ENCODE measurements at regions not wholly inside any gene's neighbourhood (a gene's known extent, or its start where the extent isn't known, plus 50 kb on each side); places are given as distances from the start of the nearest gene placed in this dataset.

DNA sequence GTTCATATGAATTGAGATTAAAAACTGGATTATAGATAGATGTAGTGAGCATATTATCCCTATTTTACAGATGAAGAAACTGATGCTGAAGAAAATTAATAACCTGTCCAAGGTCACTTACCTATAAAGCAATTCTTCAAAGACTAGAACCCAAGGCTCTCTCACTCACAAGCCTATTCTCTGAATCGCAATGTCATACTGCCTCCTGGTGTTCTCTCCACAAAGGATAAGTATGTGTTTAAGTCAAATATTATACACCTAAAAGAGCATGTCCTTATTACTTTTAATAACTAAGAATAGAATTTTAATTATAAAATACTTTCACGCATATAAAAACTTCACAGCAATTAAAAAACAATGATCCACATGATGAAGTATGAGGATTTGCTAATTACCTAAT lies 721.3 kb upstream of the USP15 start:
- no peak overlapping the region for H3K27ac Mint-ChIP-seq

GRCh38 chr12:61542551-61542950 lies 717.7 kb upstream of the USP15 start:
- Mint-ChIP-seq H3K4me3 (no peak overlapping the region), H3K4me1 (no peaks in the 10 kb centered on the region), H3K36me3 (no peaks in the 10 kb centered on the region), H3K27me3 (no peaks in the 10 kb centered on the region), H3K27ac (no peak overlapping the region), H3K9me3 (peaks cover 0 to 9% (median 0%) of the 10 kb centered on the region in 11 donors)
- DNase-seq (no peak), ATAC-seq (no peak)
- intact Hi-C loops (cut with micrococcal nuclease) = no loop called here
- Histone ChIP-seq H3K4me1 (ENCODE audit: control insufficient read depth in 2 of 2, insufficient read depth in 2 of 2, low read length in 2 of 2) (no peaks in the 10 kb centered on the region), H3K36me3 (ENCODE audit: control insufficient read depth in 2 of 3, insufficient read depth in 3 of 3, low read length in 3 of 3) (no peaks in the 10 kb centered on the region), H3K27me3 (ENCODE audit: control insufficient read depth in 2 of 2, insufficient read depth in 2 of 2, low read length in 2 of 2) (no peaks in the 10 kb centered on the region), H3K9me3 (ENCODE audit: control insufficient read depth in 2 of 3, low read length in 3 of 3) (no peaks in the 10 kb centered on the region), H3K27ac (ENCODE audit: low read depth, low read length) (no peak overlapping the region), H3K4me3 (ENCODE audit: low read length) (no peak overlapping the region)
- ChIA-PET CTCF (no interaction called here), POLR2A (no interaction called here)

More for the DNA sequence above, 721.3 kb upstream of the USP15 start:
- H3K4me3 Mint-ChIP-seq = no peak overlapping the region
- H3K36me3 Mint-ChIP-seq = no peaks in the 10 kb centered on the region
- H3K36me3 ChIP-seq (ENCODE audit: control insufficient read depth in 2 of 3, insufficient read depth in 3 of 3, low read length in 3 of 3) = no peaks in the 10 kb centered on the region
- H3K27me3 ChIP-seq (ENCODE audit: control insufficient read depth in 2 of 2, insufficient read depth in 2 of 2, low read length in 2 of 2) = no peaks in the 10 kb centered on the region
- DNase-seq (no peak), ATAC-seq (no peak)
- no peaks in the 10 kb centered on the region for H3K4me1 Mint-ChIP-seq
- POLR2A ChIA-PET = no interaction called here
- H3K27me3 Mint-ChIP-seq = no peaks in the 10 kb centered on the region
- H3K27ac ChIP-seq (ENCODE audit: low read depth, low read length) = no peak overlapping the region
- no peaks in the 10 kb centered on the region for H3K9me3 ChIP-seq (ENCODE audit: control insufficient read depth in 2 of 3, low read length in 3 of 3)
- H3K4me3 ChIP-seq (ENCODE audit: low read length) = no peak overlapping the region
- CTCF ChIA-PET = no interaction called here
- peaks cover 0 to 11% (median 0%) of the 10 kb centered on the region in 11 donors for H3K9me3 Mint-ChIP-seq
- intact Hi-C loops (cut with micrococcal nuclease) = no loop called here
- no peaks in the 10 kb centered on the region for H3K4me1 ChIP-seq (ENCODE audit: control insufficient read depth in 2 of 2, insufficient read depth in 2 of 2, low read length in 2 of 2)

- H3K9me3 ChIP-seq (ENCODE audit: control insufficient read depth in 2 of 3, low read length in 3 of 3) = no peaks in the 10 kb centered on the region
- Mint-ChIP-seq H3K9me3 (peaks cover 0 to 9% (median 0%) of the 10 kb centered on the region in 11 donors), H3K4me1 (no peaks in the 10 kb centered on the region), H3K27me3 (no peaks in the 10 kb centered on the region), H3K27ac (no peak overlapping the region), H3K4me3 (no peak overlapping the region), H3K36me3 (no peaks in the 10 kb centered on the region)
- no peaks in the 10 kb centered on the region for H3K27me3 ChIP-seq (ENCODE audit: control insufficient read depth in 2 of 2, insufficient read depth in 2 of 2, low read length in 2 of 2)
- H3K4me1 ChIP-seq (ENCODE audit: control insufficient read depth in 2 of 2, insufficient read depth in 2 of 2, low read length in 2 of 2) = no peaks in the 10 kb centered on the region
- ChIA-PET CTCF (interaction anchor here (1.1 kb wide), 1 partner anchor 10 kb away, joined by 3 read pairs; no protein-coding TSS in a partner anchor), POLR2A (no interaction called here)
- ATAC-seq (no peak), DNase-seq (no peak)
- intact Hi-C loops (cut with micrococcal nuclease) = no loop called here
- H3K36me3 ChIP-seq (ENCODE audit: control insufficient read depth in 2 of 3, insufficient read depth in 3 of 3, low read length in 3 of 3) = no peaks in the 10 kb centered on the region
- H3K27ac ChIP-seq (ENCODE audit: low read depth, low read length) = no peak overlapping the region
- H3K4me3 ChIP-seq (ENCODE audit: low read length) = no peak overlapping the region
Measured at GRCh38 chr12:61546296-61546695, 713.9 kb upstream of the USP15 start.

DNA sequence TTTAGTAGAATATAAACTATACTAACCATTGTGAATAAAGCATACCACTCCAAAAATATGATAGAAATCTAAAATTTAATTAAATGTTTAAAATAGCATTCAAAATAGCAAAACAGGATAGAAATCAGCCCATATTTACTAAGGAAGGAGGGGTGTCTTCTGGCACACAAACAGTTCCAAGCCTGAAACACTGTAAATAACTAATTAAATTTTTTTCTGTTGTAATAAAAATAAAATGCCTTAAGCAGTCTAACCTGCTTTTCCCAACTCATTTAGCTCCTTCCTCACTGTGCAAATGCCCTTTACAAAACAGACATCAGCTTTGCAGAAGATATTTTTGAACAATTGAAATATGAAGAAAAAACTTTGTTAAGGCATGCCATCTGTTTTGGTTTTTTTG lies 707.1 kb upstream of the USP15 start:
- no peak overlapping the region for H3K4me3 ChIP-seq (ENCODE audit: low read length)
- ChIA-PET CTCF (no interaction called here), POLR2A (no interaction called here)
- no peaks in the 10 kb centered on the region for H3K36me3 Mint-ChIP-seq
- ATAC-seq (no peak), DNase-seq (no peak)
- H3K4me1 Mint-ChIP-seq = no peaks in the 10 kb centered on the region
- no peaks in the 10 kb centered on the region for H3K36me3 ChIP-seq (ENCODE audit: control insufficient read depth in 2 of 3, insufficient read depth in 3 of 3, low read length in 3 of 3)
- no peaks in the 10 kb centered on the region for H3K27me3 Mint-ChIP-seq
- no peaks in the 10 kb centered on the region for H3K9me3 ChIP-seq (ENCODE audit: control insufficient read depth in 2 of 3, low read length in 3 of 3)
- H3K27me3 ChIP-seq (ENCODE audit: control insufficient read depth in 2 of 2, insufficient read depth in 2 of 2, low read length in 2 of 2) = no peaks in the 10 kb centered on the region
- no peak overlapping the region for H3K27ac Mint-ChIP-seq
- no peak overlapping the region for H3K27ac ChIP-seq (ENCODE audit: low read depth, low read length)
- H3K9me3 Mint-ChIP-seq = peaks cover 0 to 4% (median 0%) of the 10 kb centered on the region in 11 donors
- H3K4me3 Mint-ChIP-seq = no peak overlapping the region
- no peaks in the 10 kb centered on the region for H3K4me1 ChIP-seq (ENCODE audit: control insufficient read depth in 2 of 2, insufficient read depth in 2 of 2, low read length in 2 of 2)
- intact Hi-C loops (cut with micrococcal nuclease) = no loop called here

- Histone ChIP-seq H3K36me3 (ENCODE audit: control insufficient read depth in 2 of 3, insufficient read depth in 3 of 3, low read length in 3 of 3) (no peaks in the 10 kb centered on the region), H3K9me3 (ENCODE audit: control insufficient read depth in 2 of 3, low read length in 3 of 3) (no peaks in the 10 kb centered on the region), H3K4me3 (ENCODE audit: low read length) (no peak overlapping the region), H3K4me1 (ENCODE audit: control insufficient read depth in 2 of 2, insufficient read depth in 2 of 2, low read length in 2 of 2) (no peaks in the 10 kb centered on the region), H3K27ac (ENCODE audit: low read depth, low read length) (no peak overlapping the region), H3K27me3 (ENCODE audit: control insufficient read depth in 2 of 2, insufficient read depth in 2 of 2, low read length in 2 of 2) (no peaks in the 10 kb centered on the region)
- no peak overlapping the region for H3K27ac Mint-ChIP-seq
- no peaks in the 10 kb centered on the region for H3K4me1 Mint-ChIP-seq
- H3K27me3 Mint-ChIP-seq = peaks cover 0 to 3% (median 0%) of the 10 kb centered on the region in 5 donors
- DNase-seq = no peak
- ChIA-PET CTCF (no interaction called here), POLR2A (no interaction called here)
- ATAC-seq = no peak
- intact Hi-C loops (cut with micrococcal nuclease) = no loop called here
- no peaks in the 10 kb centered on the region for H3K36me3 Mint-ChIP-seq
- peaks cover 0 to 4% (median 0%) of the 10 kb centered on the region in 11 donors for H3K9me3 Mint-ChIP-seq
- H3K4me3 Mint-ChIP-seq = no peak overlapping the region
Measured at GRCh38 chr12:61554268-61555008, 705.8 kb upstream of the USP15 start.

GRCh38 chr12:61563665-61564450 lies 696.3 kb upstream of the USP15 start:
- CTCF ChIA-PET = no interaction called here
- H3K9me3 Mint-ChIP-seq = peaks cover 0 to 5% (median 0%) of the 10 kb centered on the region in 11 donors
- H3K27me3 Mint-ChIP-seq = peaks cover 0 to 4% (median 0%) of the 10 kb centered on the region in 5 donors
- H3K27ac ChIP-seq (ENCODE audit: low read depth, low read length) = no peak overlapping the region
- H3K27me3 ChIP-seq (ENCODE audit: control insufficient read depth in 2 of 2, insufficient read depth in 2 of 2, low read length in 2 of 2) = no peaks in the 10 kb centered on the region
- no peaks in the 10 kb centered on the region for H3K4me1 Mint-ChIP-seq
- H3K4me3 Mint-ChIP-seq = no peak overlapping the region
- ATAC-seq (no peak), DNase-seq (no peak)
- no peak overlapping the region for H3K27ac Mint-ChIP-seq
- POLR2A ChIA-PET = interaction anchor here (0.5 kb wide), 1 partner anchor 1239 kb away, joined by 3 read pairs; no protein-coding TSS in a partner anchor
- H3K36me3 ChIP-seq (ENCODE audit: control insufficient read depth in 2 of 3, insufficient read depth in 3 of 3, low read length in 3 of 3) = no peaks in the 10 kb centered on the region
- no peaks in the 10 kb centered on the region for H3K36me3 Mint-ChIP-seq
- no peaks in the 10 kb centered on the region for H3K9me3 ChIP-seq (ENCODE audit: control insufficient read depth in 2 of 3, low read length in 3 of 3)
- H3K4me1 ChIP-seq (ENCODE audit: control insufficient read depth in 2 of 2, insufficient read depth in 2 of 2, low read length in 2 of 2) = no peaks in the 10 kb centered on the region
- intact Hi-C loops (cut with micrococcal nuclease) = no loop called here
- H3K4me3 ChIP-seq (ENCODE audit: low read length) = no peak overlapping the region

- Mint-ChIP-seq H3K4me1 (no peaks in the 10 kb centered on the region), H3K36me3 (no peaks in the 10 kb centered on the region), H3K27me3 (peaks cover 0 to 1% (median 0%) of the 10 kb centered on the region in 5 donors), H3K27ac (no peak overlapping the region), H3K4me3 (no peak overlapping the region), H3K9me3 (peaks cover 0 to 5% (median 0%) of the 10 kb centered on the region in 11 donors)
- H3K4me1 ChIP-seq (ENCODE audit: control insufficient read depth in 2 of 2, insufficient read depth in 2 of 2, low read length in 2 of 2) = no peaks in the 10 kb centered on the region
- ATAC-seq = no peak
- H3K36me3 ChIP-seq (ENCODE audit: control insufficient read depth in 2 of 3, insufficient read depth in 3 of 3, low read length in 3 of 3) = no peaks in the 10 kb centered on the region
- H3K4me3 ChIP-seq (ENCODE audit: low read length) = no peak overlapping the region
- ChIA-PET CTCF (no interaction called here), POLR2A (no interaction called here)
- no peaks in the 10 kb centered on the region for H3K9me3 ChIP-seq (ENCODE audit: control insufficient read depth in 2 of 3, low read length in 3 of 3)
- no peaks in the 10 kb centered on the region for H3K27me3 ChIP-seq (ENCODE audit: control insufficient read depth in 2 of 2, insufficient read depth in 2 of 2, low read length in 2 of 2)
- H3K27ac ChIP-seq (ENCODE audit: low read depth, low read length) = no peak overlapping the region
- intact Hi-C loops (cut with micrococcal nuclease) = no loop called here
- DNase-seq = no peak
Measured at GRCh38 chr12:61564466-61564865, 695.7 kb upstream of the USP15 start.

Data from naive thymus-derived CD4-positive, alpha-beta T cell (primary cell).